B cell (primary cell): ENCODE measurements at regions not wholly inside any gene's neighbourhood (a gene's known extent, or its start where the extent isn't known, plus 50 kb on each side); places are given as distances from the start of the nearest gene placed in this dataset.

Source experiments
- ATAC-seq: fragments of 200-7000 bp; cut with Tn5 transposase; one replicate; pipeline ENCODE4 v1.10.0; 2021; ENCODE audit warnings: low read depth, mild to moderate bottlenecking, moderate number of reproducible peaks, moderate library complexity
- CTCF ChIA-PET: fragments of 350-600 bp; sonication (Branson Sonifier 250); formaldehyde crosslinking; loops from one replicate; lab custom pipeline; 2021; ENCODE audit warnings: antibody characterized with exemption, inconsistent platforms; lab: Charles Lee
- POLR2A ChIA-PET: fragments of 350-600 bp; sonication (Branson Sonifier 250); formaldehyde crosslinking; loops from one replicate; lab custom pipeline; 2021; ENCODE audit warnings: antibody characterized with exemption; lab: Charles Lee
- DNase-seq: peaks from one replicate; pipeline ENCODE4 v3.0.0; 2013
- H2AFZ ChIP-seq: 2 replicates; pipeline ENCODE4 v1.6.1; 2012; ENCODE audit warnings: mild to moderate bottlenecking, low read depth, low read length; ENCODE audit not compliant: insufficient read depth, poor library complexity, severe bottlenecking
- H3K27ac ChIP-seq, 2 donors: 1 replicate in 1 of 2; 2 replicates in 1 of 2; pipeline ENCODE4 v1.5.1; 2012 to 2013; ENCODE audit warnings: low read length in 2 of 2, mild to moderate bottlenecking in 2 of 2, moderate library complexity in 1 of 2
- H3K27me3 ChIP-seq, 4 experiments: fragments of 200-600 bp in 1 of 4; sonication (generic) in 1 of 4; replicated peaks in 1 of 4; 1 replicate in 2 of 4; 2 replicates in 2 of 4; pipeline versions ENCODE4 v1.6.1 to v1.7.0; 2013 to 2016; ENCODE audit warnings: low read length in 3 of 4, mild to moderate bottlenecking in 2 of 4, mixed read lengths in 1 of 4, moderate library complexity in 1 of 4; ENCODE audit not compliant: insufficient read depth in 4 of 4, control insufficient read depth in 3 of 4; ENCODE audit errors: control extremely low read depth in 1 of 4
- H3K36me3 ChIP-seq, 2 experiments: replicated peaks in 1 of 2; 1 replicate in 1 of 2; 2 replicates in 1 of 2; pipeline versions ENCODE4 v1.6.1 to v1.7.1; 2013; ENCODE audit warnings: low read length in 1 of 2; ENCODE audit not compliant: insufficient read depth in 2 of 2, control insufficient read depth in 1 of 2; ENCODE audit errors: control extremely low read depth in 1 of 2, extremely low read depth in 1 of 2
- H3K4me1 ChIP-seq, 2 donors: fragments of 200-600 bp in 1 of 2; sonication (generic) in 1 of 2; 1 replicate in 1 of 2; 2 replicates in 1 of 2; pipeline versions ENCODE4 v1.5.1 to v1.6.1; 2013 to 2017; ENCODE audit warnings: low read length in 2 of 2; ENCODE audit not compliant: control insufficient read depth in 2 of 2, insufficient read depth in 2 of 2
- H3K4me2 ChIP-seq: replicated peaks from 2 replicates; pipeline ENCODE3; 2012; ENCODE audit warnings: mild to moderate bottlenecking, low read depth, low read length; ENCODE audit not compliant: poor library complexity, severe bottlenecking
- H3K4me3 ChIP-seq, 5 experiments: fragments of 200-600 bp in 1 of 5; sonication (generic) in 1 of 5; 1 replicate in 3 of 5; 2 replicates in 2 of 5; pipeline versions ENCODE4 v1.5.1 to v1.7.0; 2011 to 2016; ENCODE audit warnings: low read length in 4 of 5, mild to moderate bottlenecking in 4 of 5, low read depth in 2 of 5, control low read depth in 1 of 5, moderate library complexity in 1 of 5; ENCODE audit not compliant: insufficient read depth in 1 of 5; ENCODE audit errors: control extremely low read depth in 1 of 5, extremely low read depth in 1 of 5
- H3K79me2 ChIP-seq: fragments of 200-600 bp; sonication (generic); one replicate; pipeline ENCODE4 v1.6.0; 2016; ENCODE audit warnings: low read length; ENCODE audit not compliant: control insufficient read depth, insufficient read depth
- H3K9ac ChIP-seq: fragments of 200-600 bp; sonication (generic); 2 replicates; pipeline ENCODE4 v1.6.1; 2017; ENCODE audit warnings: mild to moderate bottlenecking, low read length, moderate library complexity
- H3K9me3 ChIP-seq, 3 donors: one replicate each; pipeline versions ENCODE4 v1.6.1 to v1.7.1; 2013; ENCODE audit warnings: low read length in 2 of 3; ENCODE audit not compliant: control insufficient read depth in 2 of 3, insufficient read depth in 1 of 3; ENCODE audit errors: control extremely low read depth in 1 of 3
- H4K20me1 ChIP-seq: 2 replicates; pipeline ENCODE4 v1.6.0; 2012; ENCODE audit warnings: mild to moderate bottlenecking, low read length; ENCODE audit not compliant: insufficient read depth, control insufficient read depth, poor library complexity, severe bottlenecking
- H3K27ac Mint-ChIP-seq: one replicate; pipeline ENCODE4 v1.8.0; 2021; ENCODE audit warnings: mixed read lengths
- H3K27me3 Mint-ChIP-seq: one replicate; pipeline ENCODE4 v1.8.0; 2021; ENCODE audit warnings: mixed read lengths
- H3K4me1 Mint-ChIP-seq: one replicate; pipeline ENCODE4 v1.8.0; 2021; ENCODE audit warnings: mixed read lengths
- H3K4me3 Mint-ChIP-seq: one replicate; pipeline ENCODE4 v1.8.0; 2021; ENCODE audit warnings: mixed read lengths
- H3K9me3 Mint-ChIP-seq: one replicate; pipeline ENCODE4 v1.8.0; 2022; ENCODE audit warnings: mixed read lengths; ENCODE audit not compliant: insufficient read depth
- EZH2 ChIP-seq: IDR thresholded peaks from 2 replicates; pipeline ENCODE4 v1.6.1; 2012; ENCODE audit warnings: borderline replicate concordance, low read depth, mild to moderate bottlenecking, moderate library complexity, low read length; ENCODE audit not compliant: insufficient read depth, poor library complexity, severe bottlenecking
- whole genome bisulfite sequencing: methylation state at CpG from one replicate; pipeline ENCODE4 v1.1.5; 2013; ENCODE audit warnings: missing lambda C conversion rate; ENCODE audit not compliant: insufficient coverage; 5-methylcytosine and 5-hydroxymethylcytosine counted together
- intact Hi-C: fragments of 100-400 bp; cut with micrococcal nuclease; formaldehyde crosslinking; loops from one replicate; pipeline ENCODE4 v1.10.0; 2022
- TF ChIP-seq, protein P1 (sequence below): fragments of 200-600 bp; IDR thresholded peaks from one replicate; pipeline ENCODE4 v1.8.0; 2022; ENCODE audit warnings: antibody characterized with exemption, mild to moderate bottlenecking

DNA sequence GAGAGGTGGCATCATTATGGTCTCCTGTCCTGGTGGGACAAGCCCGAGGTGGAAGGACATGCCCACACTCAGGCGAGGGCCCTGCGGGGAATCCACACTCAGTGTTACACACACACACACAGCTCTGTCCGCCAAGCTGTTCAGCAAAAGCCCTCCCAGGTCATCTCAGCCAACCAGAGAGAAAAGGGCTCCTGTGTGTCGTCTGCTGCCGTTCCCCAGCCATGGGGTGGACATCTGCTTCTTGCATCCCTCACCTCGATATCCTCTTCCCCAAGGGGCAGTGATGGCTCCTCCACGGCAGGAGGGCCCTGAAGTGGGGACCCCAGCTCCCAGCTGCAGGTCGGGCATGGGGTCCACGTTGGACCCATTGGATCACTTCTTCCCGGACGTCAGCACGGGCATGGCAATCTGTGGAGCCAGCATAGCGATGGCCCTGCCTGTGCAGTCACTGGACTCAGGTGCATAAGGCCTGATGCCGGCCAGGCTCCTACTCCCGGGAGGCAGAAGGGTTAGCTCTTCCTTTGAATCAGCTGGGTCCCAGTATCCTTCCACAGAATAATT lies 290.1 kb downstream of the C16orf95 start:
- H3K9me3 Mint-ChIP-seq: no peaks in the 10 kb centered on the region
- POLR2A ChIA-PET: no interaction called here
- Histone ChIP-seq H2AFZ (no peak overlapping the region), H3K27me3 (no peaks in the 10 kb centered on the region), H3K4me1 (no peaks in the 10 kb centered on the region), H3K36me3 (no peaks in the 10 kb centered on the region), H3K9me3 (peaks cover 0 to 17% (median 0%) of the 10 kb centered on the region in 3 donors), H3K79me2 (no peaks in the 10 kb centered on the region), H3K9ac (no peak overlapping the region), H3K4me3 (no peak overlapping the region), H3K27ac (no peak overlapping the region), H4K20me1 (no peaks in the 10 kb centered on the region), H3K4me2 (no peak overlapping the region)
- H3K4me1 Mint-ChIP-seq: no peaks in the 10 kb centered on the region
- no peak for DNase-seq
- intact Hi-C loops: no loop called here
- no peak for ATAC-seq
- H3K4me3 Mint-ChIP-seq: no peak overlapping the region
- H3K27me3 Mint-ChIP-seq: peaks cover 3% of the 10 kb centered on the region
- 84% methylated on average over 16 of the region's 16 CpGs for WGBS
- CTCF ChIA-PET: no interaction called here
- H3K27ac Mint-ChIP-seq: no peak overlapping the region
- TF ChIP-seq, protein P1, sequence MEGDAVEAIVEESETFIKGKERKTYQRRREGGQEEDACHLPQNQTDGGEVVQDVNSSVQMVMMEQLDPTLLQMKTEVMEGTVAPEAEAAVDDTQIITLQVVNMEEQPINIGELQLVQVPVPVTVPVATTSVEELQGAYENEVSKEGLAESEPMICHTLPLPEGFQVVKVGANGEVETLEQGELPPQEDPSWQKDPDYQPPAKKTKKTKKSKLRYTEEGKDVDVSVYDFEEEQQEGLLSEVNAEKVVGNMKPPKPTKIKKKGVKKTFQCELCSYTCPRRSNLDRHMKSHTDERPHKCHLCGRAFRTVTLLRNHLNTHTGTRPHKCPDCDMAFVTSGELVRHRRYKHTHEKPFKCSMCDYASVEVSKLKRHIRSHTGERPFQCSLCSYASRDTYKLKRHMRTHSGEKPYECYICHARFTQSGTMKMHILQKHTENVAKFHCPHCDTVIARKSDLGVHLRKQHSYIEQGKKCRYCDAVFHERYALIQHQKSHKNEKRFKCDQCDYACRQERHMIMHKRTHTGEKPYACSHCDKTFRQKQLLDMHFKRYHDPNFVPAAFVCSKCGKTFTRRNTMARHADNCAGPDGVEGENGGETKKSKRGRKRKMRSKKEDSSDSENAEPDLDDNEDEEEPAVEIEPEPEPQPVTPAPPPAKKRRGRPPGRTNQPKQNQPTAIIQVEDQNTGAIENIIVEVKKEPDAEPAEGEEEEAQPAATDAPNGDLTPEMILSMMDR: no peak
- TF ChIP-seq EZH2: no peak

DNA sequence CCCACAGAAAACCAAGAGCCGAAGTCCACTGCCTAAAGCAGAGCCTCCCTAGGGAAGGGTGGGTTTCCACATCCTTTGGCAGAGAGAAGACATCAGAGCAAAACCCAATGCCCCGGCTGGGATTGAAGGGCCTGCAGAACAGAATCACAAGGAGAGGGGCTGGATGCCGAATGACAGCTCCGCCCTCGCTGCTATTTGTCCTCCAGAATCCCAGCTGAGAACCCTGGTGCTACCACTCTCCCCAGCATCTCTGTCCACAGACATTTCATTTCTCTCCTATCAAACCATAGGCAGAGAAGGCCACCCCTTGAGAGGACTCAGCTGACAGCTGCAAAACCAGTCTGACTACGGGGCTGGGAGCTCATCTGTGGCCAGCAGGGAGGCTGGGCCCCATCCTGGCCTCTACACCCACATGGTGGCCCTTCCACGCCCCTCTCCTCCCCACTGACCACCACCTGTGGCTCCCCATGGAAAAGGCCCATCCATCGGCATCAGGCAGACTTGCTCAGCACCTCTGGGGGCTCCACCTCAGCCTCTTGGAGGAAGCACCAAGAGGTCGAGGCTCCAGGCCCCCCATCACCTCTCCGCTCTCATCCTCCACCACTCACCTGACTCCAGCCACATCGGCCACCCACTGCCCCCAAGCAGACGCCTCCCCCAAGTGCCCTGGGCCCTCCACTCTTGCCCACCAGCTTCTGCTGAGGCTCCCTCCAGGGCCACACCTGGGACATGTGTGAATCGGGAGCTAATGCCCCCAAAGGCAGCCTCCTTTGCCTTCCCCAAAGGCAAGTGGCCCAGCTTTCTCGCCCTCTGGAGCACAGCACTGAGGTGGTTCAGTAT lies 288.5 kb downstream of the C16orf95 start:
- Mint-ChIP-seq H3K9me3 (no peaks in the 10 kb centered on the region), H3K4me1 (no peaks in the 10 kb centered on the region), H3K4me3 (no peak overlapping the region), H3K27ac (no peak overlapping the region), H3K27me3 (peaks cover 3% of the 10 kb centered on the region)
- no peaks in the 10 kb centered on the region for H3K4me1 ChIP-seq
- POLR2A ChIA-PET: no interaction called here
- no peak overlapping the region for H2AFZ ChIP-seq
- no peaks in the 10 kb centered on the region for H3K27me3 ChIP-seq
- TF ChIP-seq EZH2: no peak
- TF ChIP-seq, protein P1: no peak
- intact Hi-C loops: no loop called here
- no peak overlapping the region for H3K4me3 ChIP-seq
- no peak overlapping the region for H3K27ac ChIP-seq
- H3K79me2 ChIP-seq: no peaks in the 10 kb centered on the region
- DNase-seq: no peak
- CTCF ChIA-PET: no interaction called here
- H3K4me2 ChIP-seq: no peak overlapping the region
- 92% methylated on average over 14 of the region's 14 CpGs for WGBS
- no peaks in the 10 kb centered on the region for H4K20me1 ChIP-seq
- no peak for ATAC-seq
- H3K36me3 ChIP-seq: no peaks in the 10 kb centered on the region
- H3K9ac ChIP-seq: no peak overlapping the region
- peaks cover 0 to 20% (median 0%) of the 10 kb centered on the region in 3 donors for H3K9me3 ChIP-seq
